Thymus (tissue), 11 donors: ENCODE measurements at regions not wholly inside any gene's neighbourhood (a gene's known extent, or its start where the extent isn't known, plus 50 kb on each side); places are given as distances from the start of the nearest gene placed in this dataset.

Experiments
- DNase-seq, 9 donors: peaks; one replicate each; pipeline ENCODE4 v3.0.0-alpha.2; 2013; ENCODE audit warnings: low spot score in 9 of 9, low read depth in 6 of 9, missing footprints in 1 of 9
- H3K27ac ChIP-seq, 2 donors: one replicate each; pipeline ENCODE4 v1.5.1; 2013; ENCODE audit warnings: control low read depth in 1 of 2, low read depth in 1 of 2, low read length in 1 of 2, mild to moderate bottlenecking in 1 of 2, moderate library complexity in 1 of 2
- H3K27me3 ChIP-seq, 2 donors: one replicate each; pipeline ENCODE4 v1.5.1; 2013; ENCODE audit warnings: low read length in 1 of 2; ENCODE audit not compliant: control insufficient read depth in 2 of 2, insufficient read depth in 1 of 2
- H3K36me3 ChIP-seq, 2 donors: one replicate each; pipeline ENCODE4 v1.5.1; 2013; ENCODE audit warnings: low read length in 1 of 2, mild to moderate bottlenecking in 1 of 2, moderate library complexity in 1 of 2; ENCODE audit not compliant: control insufficient read depth in 2 of 2, insufficient read depth in 2 of 2
- H3K4me1 ChIP-seq, 2 donors: one replicate each; pipeline ENCODE4 v1.5.1; 2013; ENCODE audit warnings: low read length in 2 of 2; ENCODE audit not compliant: control insufficient read depth in 2 of 2, insufficient read depth in 2 of 2
- H3K4me3 ChIP-seq, 2 donors: one replicate each; pipeline ENCODE4 v1.5.1; 2013; ENCODE audit warnings: low read length in 2 of 2, control low read depth in 1 of 2, mild to moderate bottlenecking in 1 of 2
- H3K9me3 ChIP-seq, 2 donors: one replicate each; pipeline ENCODE4 v1.5.1; 2013; ENCODE audit warnings: low read length in 1 of 2, mild to moderate bottlenecking in 1 of 2; ENCODE audit not compliant: control insufficient read depth in 2 of 2, insufficient read depth in 1 of 2
- whole genome bisulfite sequencing: extraction: QIAGEN DNeasy Blood & Tissue Kit; methylation state at CpG from one replicate; pipeline ENCODE4 v1.1.7; 2013; 5-methylcytosine and 5-hydroxymethylcytosine counted together
- donor health status: healthy.

DNA sequence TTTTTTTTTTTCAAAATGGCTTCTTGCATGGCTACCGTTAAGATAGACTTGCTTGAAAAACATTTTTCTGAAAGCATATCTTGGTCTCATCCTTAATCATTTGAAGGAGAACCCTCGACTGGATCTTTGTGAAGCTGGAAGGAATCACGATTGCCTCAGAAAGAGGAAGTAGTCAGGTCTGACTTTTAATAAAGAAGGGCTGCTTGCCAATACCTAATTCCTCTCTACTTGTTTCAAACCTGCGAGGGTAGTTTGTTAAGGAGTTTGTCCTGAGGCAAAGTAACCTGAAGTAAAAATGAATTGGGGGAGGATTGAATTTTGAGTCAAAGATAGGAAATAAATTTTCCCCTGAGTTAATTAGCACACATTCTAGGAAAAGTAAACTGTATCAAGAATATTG, 288.1 kb upstream of the MAP3K7 start:
- H3K36me3 ChIP-seq: no peaks in the 10 kb centered on the region
- H3K4me1 ChIP-seq: no peaks in the 10 kb centered on the region
- no peak for DNase-seq
- no peaks in the 10 kb centered on the region for H3K27me3 ChIP-seq
- H3K4me3 ChIP-seq: no peak overlapping the region
- 29% methylated on average over 4 of the region's 4 CpGs for WGBS
- no peak overlapping the region for H3K27ac ChIP-seq
- no peaks in the 10 kb centered on the region for H3K9me3 ChIP-seq

DNA sequence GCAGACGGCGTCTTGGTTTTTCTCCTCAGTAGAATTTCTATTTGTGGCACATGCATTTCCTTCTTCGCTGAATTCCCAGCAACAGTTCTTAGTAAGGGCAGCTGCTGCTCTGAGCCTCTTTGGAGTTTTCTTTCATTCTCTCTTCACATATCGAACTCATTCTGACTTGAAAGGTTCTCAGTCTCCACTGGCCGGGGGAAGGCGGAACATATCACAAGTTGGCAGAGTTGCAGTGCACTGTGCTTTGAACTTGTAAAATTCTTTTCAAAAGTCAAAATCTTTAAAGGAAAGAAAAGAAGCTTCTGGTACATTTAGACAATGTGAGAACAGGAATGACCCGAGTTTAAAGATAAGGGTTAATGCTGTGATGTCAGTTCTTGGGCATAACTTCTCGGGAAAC, 286.1 kb upstream of the MAP3K7 start:
- Histone ChIP-seq H3K4me3 (no peak overlapping the region), H3K4me1 (no peaks in the 10 kb centered on the region), H3K27ac (no peak overlapping the region), H3K27me3 (no peaks in the 10 kb centered on the region), H3K36me3 (no peaks in the 10 kb centered on the region), H3K9me3 (no peaks in the 10 kb centered on the region)
- DNase-seq: no peak
- 70% methylated on average over 8 of the region's 8 CpGs for WGBS

DNA sequence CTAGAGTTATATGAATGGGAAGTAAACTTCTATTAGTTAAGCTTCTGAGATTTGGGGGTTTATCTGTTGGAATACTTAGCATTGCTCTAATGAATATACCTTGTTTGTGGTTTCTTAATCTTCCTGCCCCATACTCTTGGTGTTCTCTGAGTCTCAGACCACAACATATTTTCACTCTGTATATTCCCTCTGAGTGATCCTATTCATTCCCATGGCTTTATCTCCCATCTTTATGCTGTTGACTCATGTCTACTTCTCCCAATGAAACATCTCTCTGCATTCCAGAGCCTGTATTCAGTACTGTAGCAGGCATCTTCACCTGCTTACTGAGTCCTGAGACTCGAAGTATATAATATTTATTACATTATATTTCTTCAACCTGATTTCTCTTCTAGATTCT, 283.7 kb upstream of the MAP3K7 start:
- WGBS: 80% methylated on average over 1 of the region's 1 CpG
- no peaks in the 10 kb centered on the region for H3K27me3 ChIP-seq

DNA sequence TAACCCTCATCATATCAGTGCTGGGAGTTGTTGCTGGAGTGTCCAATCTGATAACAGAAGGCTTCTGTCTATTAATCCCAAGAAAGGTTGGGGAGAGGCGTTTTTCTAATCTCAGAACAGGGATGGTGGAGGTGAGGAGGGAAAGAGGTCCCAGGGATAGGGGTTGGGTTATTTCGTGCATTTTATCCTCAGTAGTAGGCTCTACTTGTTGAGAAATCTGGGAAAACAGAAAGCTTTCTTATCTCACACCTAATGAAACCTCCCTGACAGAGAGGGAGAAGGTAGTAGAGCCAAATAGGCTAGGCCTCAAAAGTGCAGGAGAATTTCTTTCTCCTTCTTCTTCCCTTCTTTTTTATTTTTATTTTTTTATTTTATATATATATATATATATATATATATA, 281.8 kb upstream of the MAP3K7 start:
- 90% methylated on average over 2 of the region's 2 CpGs for WGBS
- Histone ChIP-seq H3K27ac (no peak overlapping the region), H3K4me3 (no peak overlapping the region), H3K27me3 (no peaks in the 10 kb centered on the region), H3K4me1 (no peaks in the 10 kb centered on the region), H3K36me3 (no peaks in the 10 kb centered on the region), H3K9me3 (no peaks in the 10 kb centered on the region)
- DNase-seq: no peak

More for the DNA sequence above, 283.7 kb upstream of the MAP3K7 start:
- Histone ChIP-seq H3K4me1 (no peaks in the 10 kb centered on the region), H3K27ac (no peak overlapping the region), H3K9me3 (no peaks in the 10 kb centered on the region), H3K36me3 (no peaks in the 10 kb centered on the region), H3K4me3 (no peak overlapping the region)
- no peak for DNase-seq

DNA sequence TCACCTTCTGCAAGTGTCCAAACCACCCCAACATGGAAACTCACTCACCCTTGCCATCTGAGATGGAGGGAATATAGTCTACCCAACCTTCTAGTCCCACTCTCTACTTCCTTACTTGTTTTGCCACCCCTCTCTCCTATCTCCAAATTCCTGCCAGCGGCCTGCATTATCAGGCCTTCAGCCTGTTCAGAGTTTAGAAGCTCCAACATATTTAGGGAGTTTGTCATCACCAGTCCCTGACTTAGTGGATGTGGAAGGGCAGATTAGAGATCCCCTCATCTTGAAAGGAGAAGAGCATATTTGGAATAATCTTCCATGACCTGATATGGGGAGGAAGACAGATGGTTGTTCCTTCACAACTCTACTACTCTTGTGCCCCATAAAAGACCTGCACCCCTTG, 281.4 kb upstream of the MAP3K7 start:
- no peaks in the 10 kb centered on the region for H3K27me3 ChIP-seq
- no peaks in the 10 kb centered on the region for H3K36me3 ChIP-seq
- no peak overlapping the region for H3K4me3 ChIP-seq
- DNase-seq: no peak
- no peak overlapping the region for H3K27ac ChIP-seq
- H3K9me3 ChIP-seq: no peaks in the 10 kb centered on the region
- 98% methylated on average over 1 of the region's 1 CpG for WGBS
- no peaks in the 10 kb centered on the region for H3K4me1 ChIP-seq

DNA sequence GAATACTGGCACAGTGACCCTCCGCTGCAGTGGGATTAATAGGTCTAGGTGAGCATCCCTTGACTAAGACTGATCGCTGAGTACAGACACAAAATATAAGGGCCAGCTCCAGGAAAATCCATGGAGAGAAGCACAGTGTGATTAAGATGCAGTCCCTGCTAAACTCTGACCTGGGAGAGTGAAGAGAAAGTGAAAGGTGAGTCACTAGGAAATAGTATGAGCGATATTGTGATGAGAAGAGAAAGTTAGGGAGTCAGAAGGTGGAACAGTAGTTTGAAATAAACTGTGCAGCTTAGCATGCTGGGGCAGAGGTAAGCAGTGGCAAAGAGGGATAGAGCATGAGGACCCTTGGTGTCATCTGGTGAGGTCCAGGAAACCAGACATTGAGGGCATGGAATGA, 278.6 kb upstream of the MAP3K7 start:
- H3K27ac ChIP-seq: no peak overlapping the region
- no peaks in the 10 kb centered on the region for H3K36me3 ChIP-seq
- WGBS: 92% methylated on average over 3 of the region's 3 CpGs
- DNase-seq: no peak
- no peaks in the 10 kb centered on the region for H3K9me3 ChIP-seq
- H3K4me3 ChIP-seq: no peak overlapping the region
- H3K27me3 ChIP-seq: no peaks in the 10 kb centered on the region
- peaks cover 0 to 3% of the 10 kb centered on the region in 2 donors for H3K4me1 ChIP-seq

DNA sequence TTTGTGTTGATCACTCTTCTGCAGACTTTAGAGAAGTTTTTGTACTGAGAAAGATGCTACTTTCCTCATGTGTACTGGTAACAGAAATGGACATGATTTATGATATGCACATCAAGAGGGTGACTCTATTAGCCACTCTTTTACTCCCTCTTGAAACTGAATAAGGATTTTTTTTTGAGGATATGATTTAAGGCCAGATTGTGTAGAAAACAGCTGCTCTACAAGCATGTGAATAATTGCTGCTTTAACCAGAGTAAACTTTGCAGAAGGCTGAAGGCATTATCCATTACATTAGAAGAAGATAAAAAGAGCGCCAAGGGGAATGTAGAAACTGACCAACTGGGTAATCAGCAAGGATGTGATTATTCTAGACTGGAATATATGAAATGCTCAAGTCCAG, 276.2 kb upstream of the MAP3K7 start:
- Histone ChIP-seq H3K4me1 (peaks cover 0 to 3% of the 10 kb centered on the region in 2 donors), H3K4me3 (no peak overlapping the region), H3K27me3 (no peaks in the 10 kb centered on the region), H3K9me3 (no peaks in the 10 kb centered on the region), H3K36me3 (no peaks in the 10 kb centered on the region), H3K27ac (no peak overlapping the region)
- 97% methylated on average over 1 of the region's 1 CpG for WGBS
- DNase-seq: no peak

DNA sequence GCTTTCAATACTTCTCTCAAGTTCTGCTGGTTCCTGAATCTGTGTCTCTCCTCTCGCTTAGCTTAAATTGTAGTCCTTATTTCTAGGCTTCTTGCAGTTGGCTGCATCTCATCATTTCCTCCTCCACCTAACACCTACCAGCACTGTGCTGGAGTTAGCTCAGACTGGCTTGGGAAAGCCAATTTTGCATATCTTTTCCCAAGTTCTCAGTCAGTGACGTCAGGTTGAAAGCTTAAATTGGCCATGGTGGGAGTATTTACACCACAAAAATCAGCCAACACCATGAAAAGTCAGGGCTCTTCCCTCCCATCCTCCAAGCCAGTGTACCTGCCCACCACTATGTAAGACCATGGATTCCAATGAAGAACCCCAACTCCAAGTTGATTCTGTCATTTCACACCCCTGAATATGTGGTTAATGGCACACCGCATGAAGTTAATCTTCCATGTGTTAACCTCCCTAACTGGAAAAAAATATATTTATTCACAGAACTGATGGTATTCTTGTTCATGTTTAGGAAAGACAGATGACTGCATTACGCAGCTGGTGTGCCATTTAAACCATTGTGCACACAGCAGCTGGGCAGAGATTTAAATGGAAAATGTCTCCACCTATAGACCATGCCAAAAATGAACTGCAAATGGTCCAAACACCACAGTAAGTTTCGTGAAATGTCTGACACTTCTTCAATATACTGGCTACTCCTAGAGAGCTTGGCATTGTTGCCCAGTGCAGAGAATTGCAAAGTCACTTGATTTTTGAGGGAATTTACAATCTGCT, 274.1 kb upstream of the MAP3K7 start:
- H3K36me3 ChIP-seq: no peaks in the 10 kb centered on the region
- peaks cover 0 to 3% of the 10 kb centered on the region in 2 donors for H3K4me1 ChIP-seq
- no peak overlapping the region for H3K27ac ChIP-seq
- H3K4me3 ChIP-seq: no peak overlapping the region
- no peaks in the 10 kb centered on the region for H3K9me3 ChIP-seq
- no peaks in the 10 kb centered on the region for H3K27me3 ChIP-seq
- DNase-seq: peak in 2 of 9 donors; percentile 4 to 16
- 92% methylated on average over 5 of the region's 5 CpGs for WGBS

DNA sequence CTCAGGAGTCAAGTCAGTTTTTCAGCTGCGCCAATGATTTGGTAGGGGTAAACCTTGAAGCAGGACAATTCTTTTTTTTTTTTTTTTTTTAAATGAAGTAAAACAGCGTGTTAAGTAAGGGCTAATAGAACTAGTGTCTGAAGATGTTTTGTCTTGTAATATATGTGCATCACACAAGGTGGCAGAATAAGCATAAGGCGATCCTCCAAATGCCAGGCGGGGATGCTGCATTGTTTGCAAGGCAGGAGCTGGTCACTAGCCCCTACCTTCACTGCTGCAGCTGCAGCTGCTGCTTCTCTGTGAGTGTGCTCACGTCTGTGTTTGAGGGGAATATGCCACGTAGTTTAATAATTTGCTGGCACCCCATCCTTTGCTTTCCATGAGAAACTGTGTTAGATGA, 272.7 kb upstream of the MAP3K7 start:
- WGBS: 58% methylated on average over 6 of the region's 6 CpGs
- Histone ChIP-seq H3K27me3 (no peaks in the 10 kb centered on the region), H3K27ac (no peak overlapping the region), H3K4me1 (peaks cover 0 to 3% of the 10 kb centered on the region in 2 donors), H3K36me3 (no peaks in the 10 kb centered on the region), H3K4me3 (no peak overlapping the region), H3K9me3 (no peaks in the 10 kb centered on the region)
- DNase-seq: no peak
